IMR-90 (cell line): ENCODE measurements at regions not wholly inside any gene's neighbourhood (a gene's known extent, or its start where the extent isn't known, plus 50 kb on each side); places are given as distances from the start of the nearest gene placed in this dataset.

ENCODE experiments used
- CTCF ChIP-seq: conservative IDR thresholded peaks from 2 replicates; pipeline ENCODE4 v1.5.1; 2012; ENCODE audit warnings: mild to moderate bottlenecking, low read depth, low read length, improper control_type of control experiment
- MXI1 ChIP-seq: IDR thresholded peaks from 2 replicates; pipeline ENCODE4 v1.6.1; 2012; ENCODE audit warnings: low read depth, mild to moderate bottlenecking, low read length, moderate library complexity, borderline replicate concordance
- POLR2A ChIP-seq: IDR thresholded peaks from 2 replicates; pipeline ENCODE4 v1.6.1; 2012; ENCODE audit warnings: mild to moderate bottlenecking, low read depth, low read length
- RAD21 ChIP-seq: IDR thresholded peaks from 2 replicates; pipeline ENCODE4 v1.6.1; 2012; ENCODE audit warnings: low read length, improper control_type of control experiment

- TF ChIP-seq RAD21, result no peak
- TF ChIP-seq CTCF, result no peak
- TF ChIP-seq MXI1, result no peak
- TF ChIP-seq POLR2A, result no peak
These were observed 123.6 kb downstream of the NPTX2 start for GRCh38 chr7:98740643-98741042.
